Fibroblast of skin of left biceps (primary cell): ENCODE measurements at regions not wholly inside any gene's neighbourhood (a gene's known extent, or its start where the extent isn't known, plus 50 kb on each side); places are given as distances from the start of the nearest gene placed in this dataset.

Experiments used
- DNase-seq, 2 experiments: peaks; one replicate each; pipeline ENCODE4 v3.0.0-alpha.2; 2013; ENCODE audit warnings: low read depth in 2 of 2

- DNase-seq, result no peak
Observed at GRCh38 chr3:159843840-159844730, 144.6 kb upstream of the IL12A start.

DNA sequence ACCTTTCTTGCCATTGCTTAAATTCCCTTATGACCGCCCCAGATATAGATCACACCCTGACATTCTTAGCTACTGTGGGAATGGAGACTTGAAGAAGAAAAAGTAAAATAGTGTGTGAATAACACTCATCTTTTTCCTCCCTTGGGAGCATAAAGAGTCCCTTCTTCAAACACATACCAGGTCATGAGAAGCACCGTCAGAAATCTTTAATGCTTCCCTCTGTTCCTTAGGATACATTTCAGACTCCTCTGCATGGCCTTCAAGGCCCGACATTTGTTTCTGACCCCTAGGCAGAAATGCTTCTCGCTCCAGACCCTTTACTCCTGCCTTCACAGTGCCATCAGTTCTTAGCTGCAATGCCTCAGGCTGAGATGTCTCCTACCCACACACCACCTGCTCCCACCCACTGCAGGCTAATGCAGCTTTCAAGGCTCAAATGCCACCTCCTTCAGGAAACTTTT, 143.8 kb upstream of the IL12A start:
- DNase-seq, result no peak

- DNase-seq, result no peak
Observed at GRCh38 chr3:159845737-159846136, 142.9 kb upstream of the IL12A start.

GRCh38 chr3:159846255-159846654, 142.4 kb upstream of the IL12A start:
- no peak for DNase-seq

- no peak for DNase-seq
Observed at GRCh38 chr3:159848348-159849118, 140.1 kb upstream of the IL12A start.

- no peak for DNase-seq
Observed at GRCh38 chr3:159850481-159850880, 138.2 kb upstream of the IL12A start.

- DNase-seq, result no peak
Observed at GRCh38 chr3:159852266-159852665, 136.4 kb upstream of the IL12A start.

GRCh38 chr3:159852821-159853505, 135.7 kb upstream of the IL12A start:
- no peak for DNase-seq

DNA sequence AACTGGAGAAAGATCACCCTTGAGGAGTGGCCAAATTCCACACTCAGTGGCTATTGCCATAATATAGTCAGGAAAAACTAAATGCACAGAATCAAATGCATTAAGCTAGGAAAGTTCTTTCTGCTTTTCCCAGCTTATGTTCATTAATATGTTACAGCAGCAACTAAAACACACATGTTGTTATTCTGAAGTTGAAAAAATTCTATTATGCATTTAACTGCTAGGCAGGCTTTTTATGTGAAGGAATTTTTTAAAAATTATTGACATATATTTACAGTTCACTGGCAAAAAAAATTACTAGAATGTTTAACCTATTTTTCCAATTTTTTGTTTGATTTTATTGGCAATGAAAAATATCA, 135.2 kb upstream of the IL12A start:
- DNase-seq, result no peak

- DNase-seq, result peak; percentile 67 to 73
Observed at GRCh38 chr3:159854500-159855124, 134.0 kb upstream of the IL12A start.

- DNase-seq, result no peak
Observed at GRCh38 chr3:159855599-159856346, 132.9 kb upstream of the IL12A start.

- DNase-seq, result no peak
Observed at GRCh38 chr3:159856590-159857104, 132.0 kb upstream of the IL12A start.

GRCh38 chr3:159857840-159858239, 130.8 kb upstream of the IL12A start:
- no peak for DNase-seq

DNA sequence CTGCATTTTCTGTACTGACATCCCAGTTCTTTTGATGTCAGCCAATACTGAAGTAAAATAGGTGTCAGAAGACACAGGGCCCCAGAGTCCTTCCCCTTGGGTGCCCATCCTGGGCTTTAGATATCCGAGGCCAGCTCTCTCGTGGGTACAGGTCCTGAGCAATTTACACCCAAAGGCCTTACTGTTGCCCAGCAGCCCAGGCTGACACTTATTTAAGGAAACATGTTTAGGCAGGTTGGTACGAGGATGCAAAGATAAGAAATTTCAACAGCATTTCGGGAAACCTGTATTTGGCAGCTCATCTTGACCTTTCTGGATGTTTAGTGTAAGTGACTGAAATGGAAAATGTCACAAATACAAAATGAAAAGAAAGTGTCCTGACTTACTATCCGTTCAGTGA, 130.0 kb upstream of the IL12A start:
- no peak for DNase-seq

- DNase-seq, result no peak
Observed at GRCh38 chr3:159859424-159859823, 129.2 kb upstream of the IL12A start.

- no peak for DNase-seq
Observed at GRCh38 chr3:159859836-159860235, 128.8 kb upstream of the IL12A start.

GRCh38 chr3:159860269-159861116, 128.1 kb upstream of the IL12A start:
- no peak for DNase-seq

DNA sequence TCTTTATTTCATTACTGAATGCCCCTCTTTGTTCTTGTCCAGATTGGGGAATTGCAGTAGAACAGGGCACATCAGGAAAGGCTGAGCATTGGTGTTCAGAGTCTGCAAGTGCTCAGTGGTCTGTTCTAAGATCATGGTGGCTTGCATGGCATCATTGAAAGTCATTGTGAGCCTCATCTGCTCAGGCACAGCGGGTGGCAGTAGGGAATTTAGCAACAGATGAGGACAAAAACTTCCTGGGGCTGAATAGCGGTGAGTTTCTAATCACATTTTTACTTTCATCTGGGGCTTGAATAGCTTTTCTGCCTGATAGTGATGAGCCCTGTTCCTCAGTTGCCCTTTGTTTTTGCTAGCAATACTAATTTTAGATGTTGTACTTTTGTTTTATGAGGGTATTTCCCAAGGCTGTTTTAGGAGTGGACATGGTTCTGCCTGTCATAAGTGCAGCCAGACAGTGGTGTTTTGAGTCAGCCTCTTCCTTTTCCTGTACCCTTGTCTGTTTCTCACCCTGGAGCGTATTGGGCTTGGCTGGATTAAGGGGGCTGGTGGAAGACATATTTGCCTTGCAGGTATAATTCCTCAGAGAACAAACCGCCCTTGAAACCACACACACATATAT, 127.2 kb upstream of the IL12A start:
- no peak for DNase-seq

GRCh38 chr3:159865041-159865579, 123.5 kb upstream of the IL12A start:
- no peak for DNase-seq
